SK-N-MC (cell line): ENCODE measurements at regions not wholly inside any gene's neighbourhood (a gene's known extent, or its start where the extent isn't known, plus 50 kb on each side); places are given as distances from the start of the nearest gene placed in this dataset.

Experiments used
- EZH2 ChIP-seq: fragments of 200-600 bp; sonication (generic); IDR thresholded peaks from one replicate; pipeline ENCODE4 v1.6.1; 2017; ENCODE audit warnings: antibody characterized with exemption
- FOXP2 ChIP-seq: optimal IDR thresholded peaks from 2 replicates; pipeline ENCODE3; 2011; ENCODE audit warnings: mild to moderate bottlenecking, moderate library complexity; ENCODE audit not compliant: insufficient read depth; ENCODE audit errors: extremely low read length, control extremely low read depth
- POLR2AphosphoS5 ChIP-seq: IDR thresholded peaks from 2 replicates; pipeline ENCODE4 v1.6.1; 2012; ENCODE audit warnings: mild to moderate bottlenecking, low read depth, low read length, borderline replicate concordance

DNA sequence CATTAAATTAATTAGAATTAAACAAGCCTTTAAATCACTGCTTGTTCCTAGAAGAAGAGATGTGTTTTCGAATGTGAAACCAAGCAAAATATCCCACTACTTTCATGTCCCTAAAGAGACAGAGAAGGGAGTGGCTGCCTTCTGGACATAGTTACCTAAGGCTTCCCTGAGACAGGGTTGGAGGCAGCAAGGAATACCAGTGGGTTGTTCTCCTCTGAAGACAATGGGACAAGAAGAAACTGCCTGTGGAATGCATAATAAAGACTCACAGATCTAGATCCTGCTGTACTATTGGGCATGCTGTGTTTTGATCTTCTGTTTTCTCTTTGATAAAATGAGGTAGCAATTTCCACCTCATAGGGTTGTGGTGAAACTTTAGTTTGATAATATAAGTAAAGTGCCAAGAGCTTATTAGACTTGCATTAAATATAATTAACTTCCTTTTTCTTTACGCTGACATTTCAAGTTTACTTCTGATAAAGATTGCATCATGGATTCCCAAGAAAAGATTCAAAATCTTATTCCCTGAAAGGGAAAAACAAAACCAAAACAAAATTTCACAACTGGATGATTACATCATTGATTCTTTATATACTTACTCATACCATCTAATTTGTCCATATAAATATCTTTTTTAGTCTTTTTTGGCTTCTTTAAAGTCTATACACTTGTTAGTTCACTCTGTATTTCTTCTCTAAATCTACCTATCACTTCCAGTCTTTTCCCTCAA, 621.3 kb downstream of the ETS1 start:
- TF ChIP-seq POLR2AphosphoS5, result no peak
- TF ChIP-seq EZH2, result no peak
- TF ChIP-seq FOXP2, result no peak
